ENCODE measurements at regions not wholly inside any gene's neighbourhood (a gene's known extent, or its start where the extent isn't known, plus 50 kb on each side); places are given as distances from the start of the nearest gene placed in this dataset.

DNA sequence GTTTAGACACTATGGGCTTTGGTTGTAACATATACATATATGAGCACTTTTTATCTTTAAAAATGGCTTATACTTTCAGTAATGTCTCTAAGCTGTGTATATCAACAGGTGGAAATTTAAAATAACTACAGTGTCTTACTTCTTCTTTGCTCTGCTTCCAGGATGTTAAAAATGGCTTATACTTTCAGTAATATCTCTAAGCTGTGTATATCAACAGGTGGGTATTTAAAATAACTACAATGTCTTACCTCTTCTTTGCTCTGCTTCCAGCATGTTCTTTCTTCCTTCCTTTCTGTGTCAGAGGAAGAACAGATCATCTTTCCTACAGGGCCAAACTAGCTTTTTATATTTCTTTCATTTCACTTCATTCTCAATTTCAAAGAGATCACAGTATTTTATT, 689.6 kb downstream of the EPHA4 start:
- no peaks in the 10 kb centered on the region for H3K36me3 ChIP-seq (ENCODE audit: control insufficient read depth, insufficient read depth, low read length)
- no peak for DNase-seq (ENCODE audit: low read depth)
- TF ChIP-seq, protein P1, sequence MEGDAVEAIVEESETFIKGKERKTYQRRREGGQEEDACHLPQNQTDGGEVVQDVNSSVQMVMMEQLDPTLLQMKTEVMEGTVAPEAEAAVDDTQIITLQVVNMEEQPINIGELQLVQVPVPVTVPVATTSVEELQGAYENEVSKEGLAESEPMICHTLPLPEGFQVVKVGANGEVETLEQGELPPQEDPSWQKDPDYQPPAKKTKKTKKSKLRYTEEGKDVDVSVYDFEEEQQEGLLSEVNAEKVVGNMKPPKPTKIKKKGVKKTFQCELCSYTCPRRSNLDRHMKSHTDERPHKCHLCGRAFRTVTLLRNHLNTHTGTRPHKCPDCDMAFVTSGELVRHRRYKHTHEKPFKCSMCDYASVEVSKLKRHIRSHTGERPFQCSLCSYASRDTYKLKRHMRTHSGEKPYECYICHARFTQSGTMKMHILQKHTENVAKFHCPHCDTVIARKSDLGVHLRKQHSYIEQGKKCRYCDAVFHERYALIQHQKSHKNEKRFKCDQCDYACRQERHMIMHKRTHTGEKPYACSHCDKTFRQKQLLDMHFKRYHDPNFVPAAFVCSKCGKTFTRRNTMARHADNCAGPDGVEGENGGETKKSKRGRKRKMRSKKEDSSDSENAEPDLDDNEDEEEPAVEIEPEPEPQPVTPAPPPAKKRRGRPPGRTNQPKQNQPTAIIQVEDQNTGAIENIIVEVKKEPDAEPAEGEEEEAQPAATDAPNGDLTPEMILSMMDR (IDR thresholded peaks at IDR 0.05; ENCODE audit: insufficient read depth, low read length, poor library complexity, severe bottlenecking) = no peak
- no peaks in the 10 kb centered on the region for H3K27me3 ChIP-seq (ENCODE audit: control insufficient read depth, insufficient read depth, low read length)
- no peak overlapping the region for H3K4me3 ChIP-seq (ENCODE audit: low read depth, low read length)

DNA sequence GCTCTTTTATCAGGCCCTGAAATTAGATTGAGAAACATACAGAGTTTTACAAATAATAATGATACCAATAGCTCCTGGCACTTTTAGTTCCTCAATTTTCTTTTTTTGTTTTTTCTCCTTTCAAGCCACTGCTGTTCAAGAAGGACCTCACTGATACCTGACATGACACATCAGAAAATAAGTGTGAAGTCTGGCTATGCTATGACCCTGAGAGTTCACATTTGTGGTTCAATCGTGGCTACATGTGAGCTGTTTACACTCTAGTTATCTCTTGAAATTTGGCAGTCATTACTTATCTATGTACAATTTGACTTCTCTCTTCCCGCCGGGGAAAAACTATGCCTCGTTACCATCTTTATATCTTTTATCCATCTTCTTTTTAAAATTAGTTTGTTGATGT, 686.5 kb downstream of the EPHA4 start:
- no peaks in the 10 kb centered on the region for H3K27me3 ChIP-seq (ENCODE audit: control insufficient read depth, insufficient read depth, low read length)
- H3K36me3 ChIP-seq (ENCODE audit: control insufficient read depth, insufficient read depth, low read length) = no peaks in the 10 kb centered on the region
- DNase-seq (ENCODE audit: low read depth) = no peak
- TF ChIP-seq, protein P1 (IDR thresholded peaks at IDR 0.05; ENCODE audit: insufficient read depth, low read length, poor library complexity, severe bottlenecking) = no peak
- no peak overlapping the region for H3K4me3 ChIP-seq (ENCODE audit: low read depth, low read length)

DNA sequence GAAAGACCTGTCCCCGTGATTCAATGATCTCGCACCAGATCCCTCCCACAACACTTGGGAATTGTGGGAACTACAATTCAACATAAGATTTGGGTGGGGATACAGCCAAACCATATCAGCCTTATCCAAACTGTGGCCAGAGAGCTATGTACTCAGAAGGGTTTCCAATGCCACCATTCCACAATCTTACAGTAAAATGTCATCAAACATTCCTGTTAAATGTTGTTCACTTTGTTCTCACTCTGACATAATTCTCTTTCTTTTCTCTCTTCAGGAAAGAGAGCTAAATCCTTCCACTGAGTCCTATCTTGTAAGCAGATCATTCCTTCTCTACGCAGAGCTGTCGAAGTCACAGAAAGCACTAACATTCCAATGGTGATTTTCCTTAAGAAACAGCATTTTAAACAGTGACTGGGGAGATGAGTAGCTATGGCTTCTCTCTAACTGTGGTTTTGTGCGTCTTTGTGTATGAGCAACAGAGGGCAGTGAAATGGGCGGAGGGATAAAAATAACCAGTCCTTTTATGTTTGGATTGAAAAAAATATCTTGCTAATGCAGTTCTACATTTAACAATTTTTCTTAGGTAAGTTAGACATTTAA, 684.7 kb downstream of the EPHA4 start:
- no peaks in the 10 kb centered on the region for H3K36me3 ChIP-seq (ENCODE audit: control insufficient read depth, insufficient read depth, low read length)
- no peak for DNase-seq (ENCODE audit: low read depth)
- TF ChIP-seq, protein P1 (IDR thresholded peaks at IDR 0.05; ENCODE audit: insufficient read depth, low read length, poor library complexity, severe bottlenecking) = no peak
- no peak overlapping the region for H3K4me3 ChIP-seq (ENCODE audit: low read depth, low read length)
- H3K27me3 ChIP-seq (ENCODE audit: control insufficient read depth, insufficient read depth, low read length) = no peaks in the 10 kb centered on the region

DNA sequence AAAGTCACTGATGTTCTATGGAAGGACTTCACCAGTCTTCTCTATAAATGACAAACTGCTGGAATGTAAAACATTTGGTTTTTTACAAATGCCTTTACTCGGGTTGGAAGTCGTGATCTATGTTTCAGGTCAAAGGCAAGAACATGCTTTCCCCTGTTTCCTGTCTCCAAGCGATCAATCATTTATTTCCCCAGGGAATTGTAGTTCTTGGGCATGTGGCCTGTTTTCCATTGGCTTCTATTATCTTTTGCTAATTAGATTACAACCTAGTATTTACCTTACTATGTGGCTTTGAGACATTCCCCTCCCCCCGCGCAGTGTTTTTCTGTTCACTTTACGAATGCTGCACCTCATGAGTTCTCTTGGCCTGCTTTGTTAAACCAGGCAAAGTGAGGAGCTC, 684.2 kb downstream of the EPHA4 start:
- TF ChIP-seq, protein P1 (IDR thresholded peaks at IDR 0.05; ENCODE audit: insufficient read depth, low read length, poor library complexity, severe bottlenecking) = no peak
- Histone ChIP-seq H3K36me3 (ENCODE audit: control insufficient read depth, insufficient read depth, low read length) (no peaks in the 10 kb centered on the region), H3K27me3 (ENCODE audit: control insufficient read depth, insufficient read depth, low read length) (no peaks in the 10 kb centered on the region), H3K4me3 (ENCODE audit: low read depth, low read length) (no peak overlapping the region)
- no peak for DNase-seq (ENCODE audit: low read depth)

DNA sequence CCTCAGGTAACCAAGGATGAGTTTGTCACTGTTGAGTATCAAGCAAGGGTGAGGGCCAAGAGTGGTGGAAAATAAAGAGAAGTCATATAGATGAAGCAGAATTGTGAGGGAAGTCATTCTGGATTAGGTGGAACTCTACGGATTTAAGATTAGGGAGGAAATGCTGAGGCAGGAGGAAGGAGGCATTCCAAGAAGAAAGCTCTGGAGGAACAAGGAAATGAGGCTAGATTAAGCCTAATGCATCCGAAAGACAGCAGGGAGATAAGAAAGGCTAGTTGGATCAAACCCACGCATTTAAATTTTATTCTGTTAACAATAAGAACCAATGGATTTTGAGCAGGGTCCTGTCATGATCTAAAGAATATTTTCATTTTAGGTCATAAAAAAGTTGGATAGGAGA, 681.2 kb downstream of the EPHA4 start:
- TF ChIP-seq, protein P1 (IDR thresholded peaks at IDR 0.05; ENCODE audit: insufficient read depth, low read length, poor library complexity, severe bottlenecking) = no peak
- no peak for DNase-seq (ENCODE audit: low read depth)
- no peaks in the 10 kb centered on the region for H3K27me3 ChIP-seq (ENCODE audit: control insufficient read depth, insufficient read depth, low read length)
- H3K36me3 ChIP-seq (ENCODE audit: control insufficient read depth, insufficient read depth, low read length) = no peaks in the 10 kb centered on the region
- no peak overlapping the region for H3K4me3 ChIP-seq (ENCODE audit: low read depth, low read length)

DNA sequence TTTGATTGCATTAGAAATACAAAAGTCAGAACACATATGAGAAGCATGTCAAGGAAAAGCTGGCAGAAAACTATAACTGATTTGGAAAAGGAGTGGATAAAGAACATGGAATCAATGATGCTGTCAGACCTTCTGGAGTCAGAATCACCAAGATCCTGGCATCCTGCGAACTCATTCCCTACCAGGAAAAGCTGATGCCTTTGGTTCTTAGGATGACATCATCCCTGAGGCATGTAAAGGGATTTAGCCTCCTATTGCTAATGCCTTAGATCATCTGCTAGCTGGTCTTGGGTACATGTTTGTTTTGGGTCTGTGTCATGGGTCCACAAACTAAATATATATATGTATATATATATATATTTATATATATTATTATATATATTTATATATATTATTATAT, 680.7 kb downstream of the EPHA4 start:
- Histone ChIP-seq H3K4me3 (ENCODE audit: low read depth, low read length) (no peak overlapping the region), H3K36me3 (ENCODE audit: control insufficient read depth, insufficient read depth, low read length) (no peaks in the 10 kb centered on the region), H3K27me3 (ENCODE audit: control insufficient read depth, insufficient read depth, low read length) (no peaks in the 10 kb centered on the region)
- TF ChIP-seq, protein P1 (IDR thresholded peaks at IDR 0.05; ENCODE audit: insufficient read depth, low read length, poor library complexity, severe bottlenecking) = no peak
- peak; percentile 85 for DNase-seq (ENCODE audit: low read depth)

Data from kidney epithelial cell (primary cell).